ENCODE measurements at regions not wholly inside any gene's neighbourhood (a gene's known extent, or its start where the extent isn't known, plus 50 kb on each side); places are given as distances from the start of the nearest gene placed in this dataset.

DNA sequence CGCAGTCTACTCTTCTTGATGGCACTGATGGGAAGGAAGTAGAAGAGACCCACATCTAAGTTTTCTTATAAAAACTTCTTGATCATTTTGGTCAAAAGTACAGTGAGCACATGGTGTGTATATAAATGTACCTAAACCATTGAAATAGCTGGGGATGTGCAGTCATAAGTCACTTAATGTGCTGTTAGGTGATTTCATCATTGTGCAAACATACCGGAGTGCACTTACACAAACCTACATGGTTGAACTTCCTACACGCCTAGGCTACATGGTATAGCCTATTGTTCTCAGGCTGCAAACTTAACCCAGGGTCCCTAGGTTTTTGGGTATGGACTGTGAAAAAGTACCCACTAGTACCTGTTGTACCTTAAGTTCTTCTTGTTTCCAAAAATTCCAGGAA, 123.3 kb upstream of the ZNF438 start:
- Mint-ChIP-seq H3K4me3 (ENCODE audit: unreplicated experiment) (no peak overlapping the region), H3K36me3 (ENCODE audit: insufficient read depth, unreplicated experiment) (no peaks in the 10 kb centered on the region), H3K27ac (ENCODE audit: unreplicated experiment) (no peak overlapping the region), H3K4me1 (ENCODE audit: low read depth, unreplicated experiment) (no peaks in the 10 kb centered on the region), H3K27me3 (ENCODE audit: insufficient read depth, unreplicated experiment) (peaks cover 3% of the 10 kb centered on the region), H3K9me3 (ENCODE audit: unreplicated experiment) (no peaks in the 10 kb centered on the region)
- no peaks in the 10 kb centered on the region for H3K36me3 ChIP-seq (ENCODE audit: control insufficient read depth, insufficient read depth, low read length)
- H3K4me3 ChIP-seq (ENCODE audit: low read depth, low read length) = no peak overlapping the region
- TF ChIP-seq, protein P1, sequence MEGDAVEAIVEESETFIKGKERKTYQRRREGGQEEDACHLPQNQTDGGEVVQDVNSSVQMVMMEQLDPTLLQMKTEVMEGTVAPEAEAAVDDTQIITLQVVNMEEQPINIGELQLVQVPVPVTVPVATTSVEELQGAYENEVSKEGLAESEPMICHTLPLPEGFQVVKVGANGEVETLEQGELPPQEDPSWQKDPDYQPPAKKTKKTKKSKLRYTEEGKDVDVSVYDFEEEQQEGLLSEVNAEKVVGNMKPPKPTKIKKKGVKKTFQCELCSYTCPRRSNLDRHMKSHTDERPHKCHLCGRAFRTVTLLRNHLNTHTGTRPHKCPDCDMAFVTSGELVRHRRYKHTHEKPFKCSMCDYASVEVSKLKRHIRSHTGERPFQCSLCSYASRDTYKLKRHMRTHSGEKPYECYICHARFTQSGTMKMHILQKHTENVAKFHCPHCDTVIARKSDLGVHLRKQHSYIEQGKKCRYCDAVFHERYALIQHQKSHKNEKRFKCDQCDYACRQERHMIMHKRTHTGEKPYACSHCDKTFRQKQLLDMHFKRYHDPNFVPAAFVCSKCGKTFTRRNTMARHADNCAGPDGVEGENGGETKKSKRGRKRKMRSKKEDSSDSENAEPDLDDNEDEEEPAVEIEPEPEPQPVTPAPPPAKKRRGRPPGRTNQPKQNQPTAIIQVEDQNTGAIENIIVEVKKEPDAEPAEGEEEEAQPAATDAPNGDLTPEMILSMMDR (IDR thresholded peaks at IDR 0.05; ENCODE audit: insufficient read depth in 1 of 2, low read depth in 1 of 2, low read length in 1 of 2, severe bottlenecking in 1 of 2, unreplicated experiment in 1 of 2) = no peak
- no peak for DNase-seq
- H3K4me1 ChIP-seq = no peaks in the 10 kb centered on the region
- CTCF ChIA-PET = interaction anchor here (0.6 kb wide), 1 partner anchor 40 kb away, joined by 4 read pairs; no protein-coding TSS in a partner anchor
- H3K9me3 ChIP-seq = no peaks in the 10 kb centered on the region
- H3K27me3 ChIP-seq (replicated peaks; ENCODE audit: control insufficient read depth, insufficient read depth, low read length) = no peaks in the 10 kb centered on the region
- intact Hi-C loops (cut with micrococcal nuclease; ENCODE audit: unreplicated experiment) = no loop called here
- no TSS peak for BruUV-seq (replicated peaks)
- POLR2A ChIA-PET = no interaction called here

DNA sequence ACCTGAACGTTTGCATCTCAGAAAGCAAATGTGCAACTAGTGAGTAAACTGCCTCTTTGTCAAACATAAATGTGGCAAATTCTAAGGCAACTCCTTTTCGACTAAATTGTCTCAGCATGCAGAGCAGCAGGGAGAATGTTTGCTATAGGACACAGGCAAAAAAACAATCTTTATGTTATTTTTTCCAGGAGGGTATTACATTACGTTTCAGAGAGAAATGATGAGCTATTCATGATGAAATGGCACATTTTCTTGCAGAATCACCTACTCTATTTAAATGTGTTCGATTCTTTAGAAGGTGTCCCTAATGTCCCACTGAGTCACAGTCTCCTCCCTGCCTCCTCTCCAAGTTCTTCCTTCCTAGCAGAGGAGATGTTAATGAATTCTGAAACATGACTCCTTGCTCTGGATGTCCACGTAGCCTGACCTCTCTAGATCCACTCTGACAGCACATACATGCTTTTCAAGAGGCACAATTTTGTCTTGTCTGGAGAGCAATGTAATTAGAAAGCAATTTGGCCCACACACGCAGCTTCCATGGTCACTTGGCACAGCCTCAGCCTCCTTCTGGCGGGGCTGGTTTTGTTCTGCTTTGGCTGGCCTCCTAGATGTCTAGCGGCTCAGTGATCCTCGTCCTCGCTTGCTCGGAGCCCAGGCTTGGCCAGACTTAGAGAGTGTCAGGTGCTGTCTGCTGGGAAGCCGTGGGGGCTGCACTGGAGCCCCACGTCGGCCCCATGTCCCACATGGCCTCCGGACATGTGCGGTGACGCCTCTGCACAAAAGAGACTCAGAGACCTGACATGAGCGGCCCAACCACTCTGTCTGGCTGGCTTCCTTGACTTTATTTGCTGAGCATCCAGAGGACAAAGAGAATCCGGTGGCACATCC, 125.7 kb upstream of the ZNF438 start:
- no peak overlapping the region for H3K4me3 ChIP-seq (ENCODE audit: low read depth, low read length)
- Mint-ChIP-seq H3K4me3 (ENCODE audit: unreplicated experiment) (no peak overlapping the region), H3K4me1 (ENCODE audit: low read depth, unreplicated experiment) (no peaks in the 10 kb centered on the region), H3K27ac (ENCODE audit: unreplicated experiment) (no peak overlapping the region), H3K36me3 (ENCODE audit: insufficient read depth, unreplicated experiment) (no peaks in the 10 kb centered on the region), H3K27me3 (ENCODE audit: insufficient read depth, unreplicated experiment) (peaks cover 3% of the 10 kb centered on the region), H3K9me3 (ENCODE audit: unreplicated experiment) (no peaks in the 10 kb centered on the region)
- ChIA-PET CTCF (no interaction called here), POLR2A (no interaction called here)
- BruUV-seq (replicated peaks) = no TSS peak
- no peaks in the 10 kb centered on the region for H3K27me3 ChIP-seq (replicated peaks; ENCODE audit: control insufficient read depth, insufficient read depth, low read length)
- DNase-seq = no peak
- no peaks in the 10 kb centered on the region for H3K36me3 ChIP-seq (ENCODE audit: control insufficient read depth, insufficient read depth, low read length)
- no peaks in the 10 kb centered on the region for H3K9me3 ChIP-seq
- intact Hi-C loops (cut with micrococcal nuclease; ENCODE audit: unreplicated experiment) = no loop called here
- no peaks in the 10 kb centered on the region for H3K4me1 ChIP-seq
- TF ChIP-seq, protein P1 (IDR thresholded peaks at IDR 0.05; ENCODE audit: insufficient read depth in 1 of 2, low read depth in 1 of 2, low read length in 1 of 2, severe bottlenecking in 1 of 2, unreplicated experiment in 1 of 2) = no peak

DNA sequence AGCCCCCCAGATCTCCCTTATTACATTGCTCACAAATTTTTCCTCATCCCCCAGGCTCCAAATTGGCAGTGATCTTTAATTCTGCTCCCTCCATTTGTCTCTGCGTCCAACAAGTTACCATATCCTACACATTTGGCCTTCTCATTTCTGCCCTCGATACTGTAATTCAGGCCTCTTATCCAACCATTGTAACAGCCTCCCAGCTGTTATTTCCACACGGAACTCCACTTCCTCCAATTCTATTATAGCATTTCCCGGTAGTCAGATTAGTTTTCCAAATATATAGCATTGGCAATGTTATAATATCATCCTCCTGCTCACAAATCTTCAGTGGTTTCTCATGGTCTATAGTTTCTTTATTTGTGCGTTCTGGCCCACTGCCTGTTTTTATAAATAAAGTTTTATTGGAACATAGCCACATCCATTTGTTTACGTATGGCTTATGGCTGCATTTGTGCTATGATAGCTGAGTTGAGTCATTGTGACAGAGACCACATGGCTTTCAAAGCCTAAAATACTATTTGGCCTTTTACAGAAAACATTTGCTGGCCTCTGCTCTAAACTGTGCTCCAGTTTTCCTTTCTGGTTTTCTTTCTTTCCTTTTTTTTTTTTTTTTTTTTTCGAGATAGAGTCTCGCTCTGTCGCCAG, 126.5 kb upstream of the ZNF438 start:
- DNase-seq = no peak
- Histone ChIP-seq H3K36me3 (ENCODE audit: control insufficient read depth, insufficient read depth, low read length) (no peaks in the 10 kb centered on the region), H3K27me3 (replicated peaks; ENCODE audit: control insufficient read depth, insufficient read depth, low read length) (no peaks in the 10 kb centered on the region), H3K4me1 (no peaks in the 10 kb centered on the region), H3K9me3 (no peaks in the 10 kb centered on the region), H3K4me3 (ENCODE audit: low read depth, low read length) (no peak overlapping the region)
- no peaks in the 10 kb centered on the region for H3K4me1 Mint-ChIP-seq (ENCODE audit: low read depth, unreplicated experiment)
- intact Hi-C loops (cut with micrococcal nuclease; ENCODE audit: unreplicated experiment) = no loop called here
- no TSS peak for BruUV-seq (replicated peaks)
- CTCF ChIA-PET = no interaction called here
- POLR2A ChIA-PET = no interaction called here
- no peaks in the 10 kb centered on the region for H3K36me3 Mint-ChIP-seq (ENCODE audit: insufficient read depth, unreplicated experiment)
- H3K27ac Mint-ChIP-seq (ENCODE audit: unreplicated experiment) = no peak overlapping the region
- H3K27me3 Mint-ChIP-seq (ENCODE audit: insufficient read depth, unreplicated experiment) = peaks cover 3% of the 10 kb centered on the region
- H3K4me3 Mint-ChIP-seq (ENCODE audit: unreplicated experiment) = no peak overlapping the region
- TF ChIP-seq, protein P1 (IDR thresholded peaks at IDR 0.05; ENCODE audit: insufficient read depth in 1 of 2, low read depth in 1 of 2, low read length in 1 of 2, severe bottlenecking in 1 of 2, unreplicated experiment in 1 of 2) = no peak
- no peaks in the 10 kb centered on the region for H3K9me3 Mint-ChIP-seq (ENCODE audit: unreplicated experiment)
